COLO668 (cell line): ENCODE measurements at regions not wholly inside any gene's neighbourhood (a gene's known extent, or its start where the extent isn't known, plus 50 kb on each side); places are given as distances from the start of the nearest gene placed in this dataset.
"Not testable (repeated sequence)": the region's sequence is repeated elsewhere in the genome, so short reads cannot be mapped to it uniquely, and the experiment has no call there.

Experiments
- DNase-seq: peaks from one replicate; lab custom pipeline; 2025; ENCODE audit not compliant: unreplicated experiment; lab: John Stamatoyannopoulos, UW

DNA sequence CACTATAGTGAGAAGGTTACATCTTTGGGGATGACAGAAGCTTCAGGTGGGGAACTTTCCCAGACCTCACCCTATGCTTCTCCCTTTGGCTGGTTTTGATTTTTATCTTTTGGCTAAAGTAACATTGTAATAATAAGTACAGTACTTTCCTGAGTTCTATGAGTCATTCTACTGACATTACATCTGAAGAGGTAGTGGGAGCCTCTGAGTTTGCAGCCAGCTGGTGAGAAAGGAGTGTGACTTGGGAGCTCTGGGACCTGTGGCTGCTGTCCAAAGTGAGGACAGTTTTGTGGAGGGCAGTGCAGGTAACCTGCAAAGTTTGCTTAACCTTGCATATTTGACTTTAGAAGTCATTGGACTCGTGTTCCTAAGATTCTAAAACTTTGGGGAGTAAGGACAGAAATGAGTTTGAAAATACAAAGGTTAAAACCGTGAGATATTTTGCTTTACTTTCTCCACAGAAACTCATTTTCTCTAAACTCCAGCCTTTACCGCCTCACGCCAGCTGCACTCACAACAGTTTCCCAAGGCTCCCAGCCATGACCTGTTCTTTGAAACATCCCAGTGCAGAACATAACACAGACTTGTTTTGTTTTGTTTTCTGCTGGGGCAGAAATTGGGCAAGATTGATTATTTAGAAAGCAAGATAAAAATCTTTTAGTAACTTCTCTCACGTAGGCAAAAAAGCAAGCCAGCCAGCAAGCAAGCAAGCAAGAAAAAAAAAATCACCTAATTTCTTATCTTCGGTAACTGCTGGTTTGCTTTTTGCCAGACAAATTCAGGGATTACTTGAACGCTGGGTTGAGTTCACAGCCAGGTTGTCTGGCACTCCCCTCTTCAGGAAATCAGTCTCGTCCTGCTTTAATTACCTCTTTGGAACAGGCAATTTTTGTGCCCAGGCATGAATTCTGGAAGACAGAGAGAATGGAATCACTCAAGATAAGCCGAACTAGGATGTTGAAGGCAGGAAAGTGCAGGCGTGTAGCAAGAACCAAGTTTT lies 478.3 kb upstream of the ISX start:
- no peak for DNase-seq

DNA sequence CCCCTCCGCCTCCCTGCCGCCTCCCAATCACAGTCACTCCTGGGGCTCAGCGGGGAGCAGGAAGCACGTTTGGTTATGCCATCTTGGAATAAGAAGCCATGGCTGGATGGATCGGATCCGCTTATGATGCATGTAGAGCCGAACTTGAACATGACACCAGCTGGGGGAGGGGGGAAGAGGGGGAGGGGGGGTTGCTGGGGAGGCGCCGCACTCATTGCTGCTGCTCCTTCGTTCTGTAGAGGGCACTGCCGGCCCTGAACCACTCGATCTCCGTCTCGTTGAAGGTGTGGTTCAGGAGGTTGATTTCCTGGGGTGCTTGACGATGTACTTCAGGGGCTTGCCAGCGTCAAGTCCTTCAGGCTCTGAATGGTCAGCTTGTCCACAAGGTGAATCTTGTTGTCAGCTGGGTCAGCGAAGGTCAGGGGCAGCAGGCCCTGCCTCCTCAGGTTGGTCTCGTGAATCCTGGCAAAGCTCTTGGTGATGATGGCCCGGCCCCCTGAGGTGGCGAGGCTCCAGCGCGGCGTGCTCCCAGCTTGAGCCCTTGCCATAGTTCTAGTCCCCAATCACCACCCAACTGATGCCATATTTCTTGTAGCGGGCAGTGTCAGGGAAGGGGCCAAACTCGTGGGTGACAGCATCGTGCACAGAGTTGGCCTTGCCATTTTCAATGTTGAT lies 476.9 kb upstream of the ISX start:
- DNase-seq: no peak

DNA sequence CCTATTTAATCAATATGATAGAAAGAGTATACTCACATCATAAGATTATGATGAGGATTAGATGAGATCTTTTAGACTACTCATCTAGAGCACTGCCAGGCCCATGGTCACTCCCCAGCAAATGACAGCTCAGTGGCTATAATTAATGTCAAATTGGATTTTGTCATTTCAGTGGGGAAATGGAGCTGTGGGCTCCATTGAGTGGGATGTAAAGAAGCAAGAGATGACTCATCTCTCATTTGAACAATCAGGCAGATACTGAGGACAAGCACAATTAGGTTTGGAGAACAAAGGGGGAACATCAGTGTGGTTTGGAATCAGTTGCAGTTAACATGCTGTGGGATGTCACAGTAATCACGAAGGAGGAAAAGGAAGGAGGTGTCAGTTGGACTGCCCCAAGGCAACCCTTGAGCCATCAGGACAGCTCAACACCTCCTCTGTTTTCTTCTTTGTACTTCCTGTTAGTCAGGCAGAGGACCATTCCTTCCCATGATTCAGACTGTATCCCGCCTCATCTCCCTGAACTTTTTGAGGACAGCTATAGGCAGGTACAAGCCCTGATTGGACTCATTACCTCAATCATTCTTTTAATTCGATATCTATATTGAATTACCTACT lies 473.7 kb upstream of the ISX start:
- DNase-seq: no peak

DNA sequence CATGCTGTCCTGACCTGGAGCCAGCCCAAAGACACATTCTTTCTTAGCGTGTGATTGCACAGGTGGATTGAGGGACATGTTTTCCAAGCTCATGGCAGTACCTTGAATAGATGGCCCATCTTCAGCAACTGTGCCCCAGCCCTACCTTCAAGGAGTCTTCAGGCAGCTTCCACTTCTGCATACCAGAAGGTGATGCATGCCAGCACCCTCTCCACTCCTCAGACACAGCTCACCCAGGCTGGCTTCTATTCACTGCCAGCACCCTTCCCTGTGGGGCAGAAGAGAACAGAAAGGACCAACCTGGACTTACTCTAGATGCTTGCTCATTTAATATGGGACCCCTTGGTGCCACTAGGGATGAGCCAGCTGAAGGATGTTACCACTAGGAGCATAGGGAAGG lies 466.4 kb upstream of the ISX start:
- no peak for DNase-seq

DNA sequence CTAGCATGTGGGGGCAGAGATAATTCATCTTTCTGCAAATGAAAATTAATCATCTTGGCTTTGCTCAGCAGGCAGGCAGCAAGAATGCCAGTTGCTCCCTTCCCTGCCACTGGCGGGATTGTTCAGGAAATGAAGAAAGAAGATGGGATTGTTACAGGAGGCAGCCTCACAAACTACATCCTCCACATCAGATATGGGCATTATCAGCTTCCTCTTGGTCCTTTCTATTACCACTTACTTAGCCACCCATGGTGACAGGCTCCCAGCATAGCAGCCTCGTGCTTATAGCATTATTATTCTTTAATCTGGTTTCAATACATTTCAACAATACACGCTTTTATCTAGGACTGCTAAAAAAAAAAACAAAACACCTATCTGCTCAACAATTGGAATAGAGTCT lies 461.6 kb upstream of the ISX start:
- DNase-seq: no peak

DNA sequence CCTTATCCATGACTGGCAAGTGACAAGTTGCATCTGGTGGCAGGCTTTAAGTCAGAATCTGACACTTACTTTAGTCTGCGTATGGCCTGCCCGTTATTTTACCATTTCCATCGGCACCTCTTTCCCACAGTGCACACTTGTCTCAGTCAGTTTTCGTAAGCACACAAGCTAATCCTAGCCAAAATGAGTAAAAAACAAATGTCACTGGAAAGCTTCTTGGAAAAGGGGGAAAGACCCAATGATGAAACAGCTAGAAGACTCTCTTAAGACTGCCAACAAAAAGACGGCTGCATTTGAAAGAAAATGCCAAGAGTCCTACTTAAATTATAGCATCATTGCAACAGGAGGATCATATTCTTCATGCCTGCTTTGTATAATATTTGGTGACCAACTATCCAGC lies 457.9 kb upstream of the ISX start:
- DNase-seq: no peak

DNA sequence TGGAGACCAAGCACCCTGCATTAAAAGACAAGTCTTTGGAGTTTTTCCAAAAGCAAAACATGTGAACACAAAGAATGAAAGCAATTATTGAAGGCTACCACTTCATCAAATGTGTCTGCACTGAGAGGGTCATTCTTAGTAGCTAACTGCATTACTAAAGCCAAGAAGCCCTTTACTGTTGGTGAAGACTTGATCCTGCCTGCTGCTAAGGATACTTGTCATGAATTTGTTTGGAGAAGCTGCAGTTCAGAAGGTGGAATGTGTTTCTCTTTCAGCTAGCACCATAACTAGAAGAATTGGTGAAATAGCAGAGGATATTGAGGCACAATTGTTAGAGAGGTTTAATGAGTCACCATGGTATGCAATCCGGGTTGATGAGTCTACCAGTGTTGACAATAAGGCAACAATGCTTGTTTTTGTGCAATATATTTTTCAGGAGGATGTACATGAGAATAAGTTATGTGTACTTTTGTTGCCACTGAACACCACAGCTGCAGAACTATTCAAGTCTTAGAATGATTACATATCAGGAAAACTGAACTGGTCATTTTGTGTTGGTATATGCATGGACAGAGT lies 457.3 kb upstream of the ISX start:
- DNase-seq: no peak

DNA sequence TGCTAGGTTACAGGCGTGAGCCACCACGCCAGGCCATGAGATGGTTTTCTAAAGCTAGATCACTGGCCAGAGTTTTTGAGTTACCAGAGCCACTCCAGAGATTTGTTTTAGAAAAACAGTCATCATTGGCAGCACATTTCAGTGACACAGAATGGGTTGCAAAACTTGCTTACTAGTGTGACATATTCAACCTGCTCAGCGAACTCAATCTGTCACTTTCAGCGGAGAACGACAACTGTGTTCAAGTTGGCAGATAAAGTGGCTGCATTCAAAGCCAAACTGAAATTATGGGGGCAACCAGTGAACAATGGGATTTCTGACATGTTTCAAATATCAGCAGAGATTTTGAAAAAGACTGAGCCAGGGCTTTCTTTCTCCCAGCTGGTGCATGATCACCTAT lies 456.3 kb upstream of the ISX start:
- DNase-seq: no peak

DNA sequence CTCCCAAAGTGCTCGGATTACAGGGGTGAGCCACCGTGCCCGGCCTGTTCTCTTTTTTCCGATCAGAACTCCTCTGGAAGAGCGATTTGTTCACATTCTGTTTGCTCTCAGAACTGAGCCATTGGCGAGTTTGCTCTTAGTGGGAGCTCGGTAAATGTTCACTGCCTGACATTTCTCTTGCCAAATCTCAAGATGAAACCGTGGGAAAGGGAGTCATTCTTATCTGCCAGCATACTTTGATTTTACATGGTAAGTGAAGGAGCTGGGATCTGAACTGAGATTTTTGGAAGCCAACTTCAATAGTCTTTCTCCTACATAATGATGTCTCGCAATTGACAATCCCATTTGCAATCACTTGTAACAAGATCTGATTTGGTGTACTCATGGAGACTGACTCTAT lies 445.8 kb upstream of the ISX start:
- no peak for DNase-seq

DNA sequence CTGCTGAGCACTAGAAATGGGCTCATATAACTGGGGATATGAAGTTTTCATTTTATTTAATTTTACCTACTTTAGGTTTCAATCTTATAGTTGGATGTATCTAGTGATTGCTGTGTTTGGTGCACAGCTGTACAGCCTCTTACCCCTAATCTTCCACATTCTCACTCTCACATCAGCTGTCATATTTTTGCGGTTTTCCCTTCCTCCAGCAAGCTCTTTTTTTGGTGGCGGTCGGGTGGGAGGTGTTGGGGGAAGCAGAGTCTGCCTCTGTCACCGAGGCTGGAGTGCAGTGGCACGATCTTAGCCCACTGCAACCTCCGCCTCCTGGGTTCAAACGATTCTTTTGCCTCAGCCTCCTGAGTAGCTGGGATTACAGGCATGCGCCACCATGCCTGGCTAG lies 445.1 kb upstream of the ISX start:
- DNase-seq: no peak

DNA sequence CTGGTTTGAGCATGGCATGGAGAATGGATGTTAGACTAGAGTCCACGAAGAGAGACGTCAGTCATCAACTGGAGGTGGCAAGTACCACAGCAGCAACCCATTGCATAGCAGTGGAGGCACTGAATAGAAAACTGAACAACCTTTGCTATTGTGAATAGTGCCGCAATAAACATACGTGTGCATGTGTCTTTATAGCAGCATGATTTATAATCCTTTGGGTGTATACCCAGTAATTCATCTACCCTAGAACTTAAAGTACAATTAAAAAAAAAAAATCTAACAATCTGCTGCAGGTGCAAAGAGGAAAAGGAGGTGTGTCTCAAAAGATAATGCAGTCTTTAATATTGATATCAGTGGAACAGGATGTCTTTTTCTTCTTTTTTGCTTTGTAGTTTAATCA lies 443.4 kb upstream of the ISX start:
- DNase-seq: no peak

DNA sequence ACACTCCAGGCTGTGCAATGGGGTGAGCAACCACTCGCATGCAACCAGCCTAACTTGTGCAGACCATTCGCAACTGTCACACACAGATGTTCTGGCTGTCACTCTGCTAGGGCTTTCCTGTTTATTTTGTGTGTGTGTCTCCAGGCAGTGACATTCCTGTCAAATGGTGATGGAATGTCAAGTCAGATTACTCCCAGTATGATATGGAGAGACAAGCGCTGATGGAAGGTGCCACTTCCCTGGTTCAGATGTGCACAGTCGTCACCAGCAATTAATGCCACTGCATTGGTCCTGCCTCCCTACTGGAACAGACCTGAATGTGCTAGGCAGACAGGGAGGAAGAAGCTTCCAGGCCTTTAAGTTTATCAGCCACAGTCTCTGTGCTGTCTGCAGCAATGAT lies 442.4 kb upstream of the ISX start:
- no peak for DNase-seq

DNA sequence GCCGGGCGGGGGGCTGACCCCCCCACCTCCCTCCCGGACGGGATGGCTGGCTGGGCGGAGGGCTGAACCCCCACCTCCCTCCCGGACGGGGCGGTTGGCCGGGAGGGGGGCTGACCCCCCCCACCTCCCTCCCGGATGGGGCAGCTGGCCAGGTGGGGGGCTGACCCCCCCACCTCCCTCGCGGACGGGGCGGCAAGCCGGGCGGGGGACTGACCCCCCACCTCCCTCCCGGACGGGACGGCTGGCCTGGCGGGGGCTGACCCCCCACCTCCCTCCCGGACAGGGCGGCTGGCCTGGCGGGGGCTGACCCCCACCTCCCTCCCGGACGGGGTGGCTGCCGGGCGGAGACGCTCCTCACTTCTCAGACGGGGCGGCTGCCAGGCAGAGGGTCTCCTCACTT lies 440.1 kb upstream of the ISX start:
- DNase-seq: not testable (repeated sequence)

DNA sequence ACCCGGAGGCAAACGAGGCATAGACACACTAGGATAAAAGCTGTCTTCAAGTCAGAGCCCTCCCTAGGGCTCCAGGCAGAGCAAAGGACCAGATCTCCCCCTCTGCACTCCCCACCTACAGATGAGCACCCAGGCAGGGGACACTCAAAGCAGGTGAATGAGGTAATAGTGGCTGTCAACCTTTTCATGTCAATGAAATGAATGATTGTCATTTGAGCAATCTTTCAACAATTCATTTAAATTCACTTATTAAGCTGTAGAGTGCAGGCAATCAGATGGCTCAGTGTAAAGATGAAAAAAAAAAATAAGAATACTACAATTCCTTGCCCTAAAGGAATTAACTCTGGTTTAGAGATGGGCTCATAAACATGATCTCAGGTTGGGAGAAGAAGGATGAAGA lies 427.8 kb upstream of the ISX start:
- DNase-seq: no peak

DNA sequence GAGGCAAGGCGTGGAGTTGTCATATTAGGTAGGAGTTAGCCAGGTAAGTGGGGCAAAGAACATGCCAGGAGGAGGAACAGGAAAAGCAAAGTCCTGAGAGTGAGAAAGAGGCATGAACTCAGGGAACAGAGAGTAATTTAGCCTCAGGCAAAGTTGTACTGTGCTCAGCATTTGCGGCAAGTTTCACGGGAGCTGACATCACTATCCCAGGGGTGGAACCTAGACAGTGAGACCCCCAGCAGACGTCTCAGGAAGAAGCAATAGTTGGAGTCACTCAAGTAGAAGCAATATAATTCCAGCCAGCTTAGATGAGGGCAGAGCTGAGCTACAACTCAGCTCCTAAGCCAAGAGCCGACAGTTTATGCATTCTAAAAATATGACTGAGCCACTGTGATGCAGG lies 426.0 kb upstream of the ISX start:
- DNase-seq: no peak

DNA sequence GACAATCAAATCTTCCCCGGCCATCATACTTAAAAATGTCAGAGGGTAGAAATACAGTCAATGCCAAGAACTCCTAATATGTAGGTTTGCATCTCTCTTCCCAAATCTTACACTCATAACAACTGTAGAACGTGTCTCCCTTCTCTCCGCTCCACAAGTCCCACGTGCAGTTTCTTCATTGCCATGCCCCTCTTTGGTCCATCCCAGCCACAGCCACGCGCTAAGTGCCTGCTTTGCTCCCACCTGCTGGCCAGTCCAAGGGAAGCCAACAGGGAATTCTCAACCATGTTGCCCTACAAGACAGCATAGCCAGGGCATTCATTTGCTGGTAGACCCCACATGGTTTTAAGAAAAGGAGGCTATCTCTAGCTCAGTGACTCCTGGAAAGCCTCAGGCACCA lies 420.6 kb upstream of the ISX start:
- no peak for DNase-seq

DNA sequence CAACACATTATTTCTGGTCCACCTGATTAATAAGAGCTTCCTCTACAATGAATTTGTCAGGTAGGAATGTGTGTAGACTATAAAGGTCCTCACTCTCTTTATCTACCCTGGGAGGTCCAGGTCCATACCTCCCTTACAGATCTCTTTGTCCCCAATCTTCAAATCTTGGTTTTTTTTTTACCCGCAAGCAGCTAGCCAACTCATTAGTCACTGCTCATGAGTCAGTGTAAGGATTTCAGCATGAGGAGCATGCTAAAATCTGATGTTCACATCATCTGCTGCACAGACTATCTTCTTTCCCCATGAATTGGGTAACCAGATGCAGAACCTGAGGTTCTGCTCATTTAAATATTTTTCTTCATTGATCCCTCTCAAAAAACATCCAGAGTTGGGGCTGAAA lies 397.0 kb upstream of the ISX start:
- no peak for DNase-seq

DNA sequence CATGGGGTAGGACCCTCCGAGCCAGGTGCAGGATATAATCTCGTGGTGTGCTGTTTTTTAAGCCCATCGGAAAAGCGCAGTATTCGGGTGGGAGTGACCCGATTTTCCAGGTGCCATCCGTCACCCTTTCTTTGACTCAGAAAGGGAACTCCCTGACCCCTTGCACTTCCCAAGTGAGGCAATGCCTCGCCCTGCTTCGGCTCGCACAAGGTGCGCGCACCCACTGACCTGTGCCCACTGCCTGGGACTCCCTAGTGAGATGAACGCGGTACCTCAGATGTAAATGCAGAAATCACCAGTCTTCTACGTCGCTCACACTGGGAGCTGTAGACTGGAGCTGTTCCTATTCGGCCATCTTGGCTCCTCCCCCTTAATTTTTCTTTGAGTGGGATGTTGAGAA lies 382.9 kb upstream of the ISX start:
- not testable (repeated sequence) for DNase-seq

DNA sequence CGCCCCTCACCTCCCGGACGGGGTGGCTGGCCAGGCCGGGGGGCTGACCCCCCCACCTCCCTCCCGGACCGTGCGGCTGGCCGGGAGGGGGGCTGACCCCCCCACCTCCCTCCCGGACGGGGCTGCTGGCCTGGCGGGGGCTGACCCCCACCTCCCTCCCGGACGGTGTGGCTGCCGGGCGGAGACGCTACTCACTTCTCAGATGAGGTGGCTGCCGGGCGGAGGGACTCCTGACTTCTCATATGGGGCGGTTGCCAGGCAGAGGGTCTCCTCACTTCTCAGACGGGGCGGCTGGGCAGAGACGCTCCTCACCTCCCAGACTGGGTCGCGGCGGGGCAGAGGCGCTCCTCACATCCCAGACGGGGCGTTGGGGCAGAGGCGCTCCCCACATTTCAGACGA lies 381.7 kb upstream of the ISX start:
- not testable (repeated sequence) for DNase-seq

DNA sequence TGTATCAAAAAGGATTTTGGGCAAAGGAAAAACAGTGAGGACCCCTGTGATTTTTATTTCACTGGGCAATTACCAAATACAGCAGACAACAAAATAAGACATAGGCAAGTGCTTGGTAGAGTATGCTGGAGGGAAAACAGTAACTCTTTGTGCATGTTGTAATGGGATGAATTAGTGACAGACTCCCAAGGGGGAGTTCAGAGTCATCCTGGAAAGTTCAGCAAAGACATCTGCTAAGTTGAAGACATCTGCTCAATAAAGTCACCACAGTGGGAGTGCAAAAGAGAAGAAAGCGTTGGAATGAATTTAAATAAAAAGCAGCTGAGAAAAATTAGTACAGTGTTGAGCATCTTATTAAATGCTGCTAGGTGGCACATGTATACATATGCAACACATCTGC lies 378.8 kb upstream of the ISX start:
- no peak for DNase-seq

DNA sequence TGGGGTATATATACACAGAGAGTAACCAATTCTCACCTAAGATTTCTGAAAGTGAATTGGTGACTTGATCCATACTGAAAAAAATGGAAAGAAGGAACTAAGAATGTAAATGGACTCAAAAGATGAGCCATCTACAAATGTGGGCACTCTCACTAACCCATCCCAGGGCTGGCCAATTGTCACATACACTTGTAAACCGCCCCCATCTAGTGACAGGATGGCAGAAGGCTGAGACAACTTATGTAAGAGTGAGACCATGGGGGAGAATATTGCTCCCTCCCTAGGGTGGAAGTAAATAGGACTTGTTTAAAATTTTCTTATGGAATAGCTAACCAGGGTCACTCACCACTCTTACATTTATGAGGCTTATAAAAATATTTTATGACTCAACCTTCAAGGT lies 377.1 kb upstream of the ISX start:
- DNase-seq: no peak

DNA sequence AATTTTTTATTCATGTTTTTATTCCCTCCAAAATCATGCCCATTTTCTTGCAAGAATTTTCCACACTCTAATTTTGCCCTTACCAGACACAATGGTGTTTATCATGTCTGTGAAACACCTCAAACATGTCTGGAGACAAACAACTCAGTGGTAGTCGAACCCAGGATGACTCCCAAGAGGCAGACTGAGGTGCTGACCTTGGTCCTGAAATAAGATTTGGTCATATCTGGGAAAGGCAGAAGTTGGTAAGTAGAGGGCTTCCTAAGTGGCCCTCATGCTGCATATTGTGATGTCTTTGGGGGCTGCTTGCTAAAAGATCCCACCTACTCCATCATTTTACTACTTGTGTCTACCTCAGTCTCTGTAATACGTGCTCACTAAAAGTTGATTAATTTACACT lies 369.4 kb upstream of the ISX start:
- no peak for DNase-seq
